Thoracic aorta (tissue), 2 donors: ENCODE measurements at regions not wholly inside any gene's neighbourhood (a gene's known extent, or its start where the extent isn't known, plus 50 kb on each side); places are given as distances from the start of the nearest gene placed in this dataset.

Source experiments
- ATAC-seq: fragments of 150-250 bp; one replicate; pipeline ENCODE4 v1.8.0; 2017; ENCODE audit warnings: low read depth; ENCODE audit not compliant: insufficient number of reproducible peaks, low FRiP score
- DNase-seq: peaks from one replicate; pipeline ENCODE4 v3.0.0-alpha.2; 2020; ENCODE audit warnings: low spot score
- H3K27ac ChIP-seq, 2 donors: fragments of 200-600 bp; sonication (generic); 1 replicate in 1 of 2; 2 replicates in 1 of 2; pipeline ENCODE4 v1.5.1; 2016; ENCODE audit warnings: mild to moderate bottlenecking in 2 of 2, moderate library complexity in 2 of 2
- H3K27me3 ChIP-seq: fragments of 200-600 bp; sonication (generic); replicated peaks from 2 replicates; pipeline ENCODE4 v1.6.0; 2016; ENCODE audit warnings: mild to moderate bottlenecking; ENCODE audit not compliant: insufficient read depth
- H3K36me3 ChIP-seq: fragments of 200-600 bp; sonication (generic); one replicate; pipeline ENCODE4 v1.5.1; 2016
- H3K4me1 ChIP-seq, 2 donors: fragments of 200-600 bp; sonication (generic); 1 replicate in 1 of 2; 2 replicates in 1 of 2; pipeline versions ENCODE4 v1.5.1 to v1.6.0; 2016; ENCODE audit warnings: low read depth in 2 of 2, mild to moderate bottlenecking in 1 of 2; ENCODE audit not compliant: control insufficient read depth in 1 of 2
- H3K4me3 ChIP-seq: fragments of 200-600 bp; sonication (generic); 2 replicates; pipeline ENCODE4 v1.5.1; 2016; ENCODE audit warnings: mild to moderate bottlenecking
- H3K9me3 ChIP-seq: fragments of 200-600 bp; sonication (generic); 2 replicates; pipeline ENCODE4 v1.5.1; 2016
- CTCF ChIP-seq: fragments of 200-600 bp; sonication (generic); IDR thresholded peaks from one replicate; pipeline ENCODE4 v1.5.1; 2019; ENCODE audit warnings: antibody characterized with exemption

- H3K27ac ChIP-seq, result no peak overlapping the region
- no peaks in the 10 kb centered on the region for H3K9me3 ChIP-seq
- ATAC-seq (no peak), DNase-seq (no peak)
- TF ChIP-seq CTCF, result no peak
- no peak overlapping the region for H3K4me3 ChIP-seq
- H3K36me3 ChIP-seq, result no peaks in the 10 kb centered on the region
- peaks cover 13 to 23% of the 10 kb centered on the region in 2 donors for H3K4me1 ChIP-seq
- H3K27me3 ChIP-seq, result no peaks in the 10 kb centered on the region
Measured at GRCh38 chr15:98529205-98530145, 118.9 kb upstream of the IGF1R start.

GRCh38 chr15:98530570-98530969, 117.8 kb upstream of the IGF1R start:
- Histone ChIP-seq H3K4me1 (peaks cover 8 to 12% of the 10 kb centered on the region in 2 donors), H3K27ac (no peak overlapping the region), H3K27me3 (no peaks in the 10 kb centered on the region), H3K4me3 (no peak overlapping the region), H3K36me3 (no peaks in the 10 kb centered on the region), H3K9me3 (no peaks in the 10 kb centered on the region)
- ATAC-seq (no peak), DNase-seq (no peak)
- TF ChIP-seq CTCF, result no peak

- Histone ChIP-seq H3K27ac (no peak overlapping the region), H3K9me3 (no peaks in the 10 kb centered on the region), H3K4me1 (no peaks in the 10 kb centered on the region), H3K27me3 (no peaks in the 10 kb centered on the region), H3K4me3 (no peak overlapping the region), H3K36me3 (no peaks in the 10 kb centered on the region)
- ATAC-seq (no peak), DNase-seq (no peak)
- TF ChIP-seq CTCF, result no peak
Measured at GRCh38 chr15:98532063-98532462, 116.3 kb upstream of the IGF1R start.

GRCh38 chr15:98536976-98537375, 111.4 kb upstream of the IGF1R start:
- no peaks in the 10 kb centered on the region for H3K36me3 ChIP-seq
- no peak for ATAC-seq
- H3K27me3 ChIP-seq, result no peaks in the 10 kb centered on the region
- no peak for DNase-seq
- no peak overlapping the region for H3K27ac ChIP-seq
- TF ChIP-seq CTCF, result no peak
- no peak overlapping the region for H3K4me3 ChIP-seq
- H3K4me1 ChIP-seq, result no peaks in the 10 kb centered on the region
- no peaks in the 10 kb centered on the region for H3K9me3 ChIP-seq

GRCh38 chr15:98537516-98538060, 110.8 kb upstream of the IGF1R start:
- ATAC-seq (no peak), DNase-seq (no peak)
- Histone ChIP-seq H3K27me3 (no peaks in the 10 kb centered on the region), H3K27ac (no peak overlapping the region), H3K4me1 (no peaks in the 10 kb centered on the region), H3K9me3 (no peaks in the 10 kb centered on the region), H3K36me3 (no peaks in the 10 kb centered on the region), H3K4me3 (no peak overlapping the region)
- TF ChIP-seq CTCF, result no peak
